OCI-M2 (cell line): ENCODE measurements at regions not wholly inside any gene's neighbourhood (a gene's known extent, or its start where the extent isn't known, plus 50 kb on each side); places are given as distances from the start of the nearest gene placed in this dataset.
"Not testable (repeated sequence)": the region's sequence is repeated elsewhere in the genome, so short reads cannot be mapped to it uniquely, and the experiment has no call there.

Experiments
- DNase-seq: peaks from one replicate; lab custom pipeline; 2025; ENCODE audit not compliant: unreplicated experiment; lab: John Stamatoyannopoulos, UW

DNA sequence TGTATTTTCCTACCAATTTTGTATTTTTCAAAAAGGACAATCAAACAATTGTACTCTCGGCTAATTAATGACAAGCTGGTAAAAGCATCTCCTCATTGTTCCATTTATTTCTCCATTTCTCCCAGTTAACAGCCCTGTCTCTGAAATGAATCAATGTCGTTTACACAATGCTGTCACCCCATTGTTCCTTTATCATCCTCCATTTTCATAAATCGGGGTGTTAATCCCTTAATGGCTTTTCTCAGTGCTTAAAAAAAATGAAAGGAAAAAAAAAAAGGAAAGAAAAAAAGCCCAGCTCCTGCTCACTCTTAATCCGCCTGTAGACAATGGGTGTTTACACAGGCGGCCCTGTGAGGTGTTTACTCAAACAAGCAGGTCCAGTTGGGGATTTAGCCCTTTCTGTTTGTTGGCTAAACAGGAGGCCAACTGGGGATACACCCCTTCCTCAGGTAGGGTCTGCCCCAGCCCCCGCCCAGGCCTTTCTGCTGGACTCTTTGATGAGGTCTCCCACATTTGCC lies 86.8 kb upstream of the SALL1 start:
- DNase-seq, result no peak

DNA sequence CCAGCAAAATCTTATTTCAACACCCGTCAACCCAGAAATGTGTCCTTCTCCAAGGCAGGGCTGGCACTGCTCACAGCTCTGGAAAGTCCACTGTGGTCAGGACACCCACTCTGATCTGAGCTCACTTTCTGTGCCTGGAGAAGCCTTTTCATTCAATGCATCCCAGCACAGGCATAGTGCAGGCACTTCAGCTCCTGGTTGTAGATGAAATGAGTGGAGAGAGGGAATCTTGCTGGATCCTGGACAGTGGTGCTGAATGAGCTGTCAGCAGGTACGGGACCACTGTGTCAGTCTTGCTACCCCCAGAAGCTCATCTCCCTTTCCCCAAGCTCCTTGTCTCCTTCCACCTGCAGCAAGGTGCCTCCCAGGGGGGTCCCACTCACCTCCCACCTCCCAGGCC lies 86.1 kb upstream of the SALL1 start:
- no peak for DNase-seq

DNA sequence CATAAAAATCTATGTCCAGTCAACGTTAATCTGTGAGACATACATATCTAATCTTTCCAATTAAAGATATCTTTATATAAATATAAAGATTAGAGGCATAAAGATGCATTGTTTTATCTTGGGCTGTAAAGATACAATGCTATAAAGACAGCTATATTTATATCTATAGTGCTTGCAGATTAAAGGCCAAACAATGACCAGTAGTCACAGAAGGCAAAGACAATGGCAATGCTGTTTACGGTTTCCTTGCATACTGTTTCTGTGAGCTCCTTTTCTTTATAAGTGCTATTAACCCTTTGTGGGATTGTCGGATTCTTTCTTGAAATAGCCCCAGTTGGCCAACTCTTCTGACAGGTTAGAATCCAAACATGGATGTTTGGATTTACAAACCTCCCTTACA lies 85.5 kb upstream of the SALL1 start:
- DNase-seq, result no peak

DNA sequence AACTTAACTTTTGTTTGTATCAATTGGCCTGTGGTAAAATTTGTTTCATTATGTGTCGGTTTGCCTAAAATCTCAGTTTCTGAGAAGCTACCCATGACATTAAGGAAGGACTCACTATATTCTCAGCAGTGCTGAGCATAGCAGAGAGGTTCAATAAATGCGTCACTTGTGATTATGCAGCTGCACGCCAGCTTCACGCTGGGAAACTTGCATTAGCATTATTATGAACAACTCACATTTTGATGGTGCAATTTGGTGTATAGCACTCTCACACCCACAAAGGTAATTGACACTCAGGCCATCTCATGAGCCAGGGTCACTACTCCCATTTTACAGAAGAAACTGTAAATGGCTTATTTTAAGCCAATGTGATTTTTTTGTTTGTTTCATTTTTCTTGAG lies 80.6 kb upstream of the SALL1 start:
- DNase-seq, result no peak

DNA sequence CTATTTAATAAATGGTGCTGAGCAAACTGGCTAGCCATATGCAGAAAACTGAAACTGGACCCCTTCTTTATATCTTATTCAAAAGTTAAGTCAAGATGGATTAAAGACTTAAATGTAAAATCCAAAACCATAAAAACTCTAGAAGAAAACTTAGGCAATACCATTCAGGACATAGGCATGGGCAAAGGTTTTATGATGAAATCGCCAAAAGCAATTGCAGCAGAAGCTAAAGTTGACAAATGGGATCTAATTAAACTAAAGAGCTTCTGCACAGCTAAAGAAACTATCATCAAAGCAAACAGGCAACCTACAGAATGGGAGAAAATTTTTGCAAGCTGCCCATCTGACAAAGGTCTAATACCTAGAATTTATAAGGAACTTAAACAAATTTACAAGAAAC lies 79.0 kb upstream of the SALL1 start:
- not testable (repeated sequence) for DNase-seq

DNA sequence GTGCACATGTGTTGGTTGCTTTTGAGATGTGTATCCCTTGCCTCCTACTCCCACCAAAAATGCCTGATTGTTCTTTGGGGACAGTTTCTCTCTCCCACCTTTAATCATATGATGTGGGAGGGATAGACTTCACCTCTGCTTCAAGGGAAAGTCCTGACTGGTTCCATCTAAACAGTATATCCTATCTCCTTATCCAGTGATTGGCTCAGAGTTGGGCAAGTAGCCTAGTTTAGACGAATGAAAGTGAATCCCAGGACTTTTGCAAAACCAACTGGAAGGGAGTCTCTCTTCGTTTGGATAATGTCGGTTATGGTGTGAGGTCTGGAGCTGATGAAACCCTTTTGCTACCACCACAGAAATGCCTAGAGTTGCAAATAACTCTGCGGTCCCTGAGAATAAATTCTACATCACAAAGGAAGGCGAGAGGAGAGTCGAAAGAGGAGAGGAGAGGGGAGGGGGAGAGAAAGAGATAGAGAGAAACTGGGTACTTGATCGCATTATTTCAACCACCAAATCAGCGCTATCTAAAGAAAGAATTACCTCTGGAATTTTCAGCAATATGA lies 77.1 kb upstream of the SALL1 start:
- no peak for DNase-seq

DNA sequence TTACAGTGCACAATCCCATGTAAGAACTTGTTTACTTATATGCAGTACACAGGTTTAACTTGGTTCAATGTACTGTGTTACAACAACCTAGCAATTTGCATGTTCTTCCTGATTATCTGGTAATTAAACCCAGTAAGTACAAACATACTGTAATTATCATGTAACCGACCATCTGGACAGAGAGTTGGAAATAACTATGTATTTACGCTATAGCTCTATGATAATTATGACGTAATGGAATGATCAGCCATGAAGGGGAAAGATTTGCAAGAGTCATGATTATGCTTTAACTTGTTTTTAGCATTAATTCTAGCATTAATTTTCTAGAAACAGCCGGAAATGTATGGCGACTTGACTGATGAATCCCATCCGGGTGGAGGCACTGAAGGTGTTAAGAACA lies 74.8 kb upstream of the SALL1 start:
- DNase-seq, result no peak

DNA sequence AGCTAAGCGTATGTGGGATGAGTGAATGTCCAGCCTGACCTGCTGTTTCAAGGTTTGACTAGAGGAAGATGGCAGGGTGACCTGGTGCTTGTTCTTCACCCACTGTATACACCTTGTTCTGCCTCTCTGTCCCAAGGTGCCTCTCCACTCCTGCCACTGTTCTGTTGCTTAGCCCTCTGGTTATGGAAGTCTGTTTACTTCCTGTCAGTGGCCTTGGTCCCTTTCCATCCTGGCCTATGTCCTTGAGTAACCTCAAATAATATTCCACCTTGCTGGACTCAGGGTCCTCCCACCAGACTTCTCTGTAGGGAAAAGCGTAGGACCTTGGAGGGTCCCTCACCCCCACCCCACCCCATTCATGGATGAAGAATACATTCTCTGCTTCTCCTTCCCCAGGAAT lies 73.2 kb upstream of the SALL1 start:
- no peak for DNase-seq

DNA sequence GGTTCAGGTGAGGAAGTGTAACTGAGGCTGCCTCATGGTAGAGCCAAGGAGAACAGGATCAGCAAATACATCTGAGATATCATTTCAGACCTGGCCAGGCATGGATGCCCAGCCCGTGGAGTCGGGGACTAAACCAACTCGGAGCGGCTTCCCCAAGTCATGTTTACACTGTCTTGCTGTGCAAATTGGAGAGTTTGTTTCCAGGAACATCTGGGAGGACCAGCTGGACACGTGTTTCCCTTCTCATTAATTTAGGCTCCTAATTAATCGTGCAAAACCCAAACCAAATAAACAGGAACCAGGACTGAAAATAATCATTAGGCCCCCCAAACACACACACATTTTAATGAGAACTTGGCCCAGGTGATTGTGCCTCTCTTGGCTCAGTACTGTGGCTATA lies 70.9 kb upstream of the SALL1 start:
- DNase-seq, result no peak

DNA sequence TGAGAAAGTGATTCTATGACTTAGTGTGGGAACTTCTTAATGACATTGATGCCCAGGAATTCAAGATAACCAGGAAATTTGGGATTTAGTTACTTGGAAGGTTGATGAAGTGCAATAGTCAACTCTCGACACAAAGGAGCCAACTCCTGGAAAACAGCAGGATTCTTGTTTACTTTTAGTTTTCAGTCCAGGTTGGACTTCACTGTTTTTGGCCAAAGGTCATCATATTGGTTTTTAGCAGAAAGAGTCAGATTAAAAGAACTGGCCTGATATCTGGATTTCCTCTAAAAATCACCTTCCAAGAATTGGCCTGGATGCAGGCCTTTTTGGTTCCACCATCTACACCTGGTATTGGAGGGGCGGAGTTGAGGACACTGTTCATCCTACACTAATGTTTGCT lies 60.1 kb upstream of the SALL1 start:
- no peak for DNase-seq

DNA sequence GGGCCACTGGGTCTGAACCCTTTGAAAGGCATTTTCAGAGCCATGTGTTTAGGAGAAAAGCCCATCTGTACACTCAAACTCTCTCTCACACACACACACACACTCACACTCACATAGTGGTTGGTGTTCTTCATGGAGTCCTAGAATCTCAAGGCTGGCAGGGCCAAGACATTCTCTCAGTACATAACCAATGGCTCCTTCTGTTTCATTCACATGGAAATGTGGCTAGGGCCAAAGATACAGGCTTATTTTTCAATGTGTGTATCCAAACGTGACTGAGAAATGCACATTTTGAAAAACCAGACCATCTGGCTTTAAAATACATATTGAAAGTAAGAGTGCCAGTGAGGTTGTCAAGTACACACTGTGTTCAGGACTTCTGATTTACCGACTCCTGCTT lies 59.0 kb upstream of the SALL1 start:
- no peak for DNase-seq

DNA sequence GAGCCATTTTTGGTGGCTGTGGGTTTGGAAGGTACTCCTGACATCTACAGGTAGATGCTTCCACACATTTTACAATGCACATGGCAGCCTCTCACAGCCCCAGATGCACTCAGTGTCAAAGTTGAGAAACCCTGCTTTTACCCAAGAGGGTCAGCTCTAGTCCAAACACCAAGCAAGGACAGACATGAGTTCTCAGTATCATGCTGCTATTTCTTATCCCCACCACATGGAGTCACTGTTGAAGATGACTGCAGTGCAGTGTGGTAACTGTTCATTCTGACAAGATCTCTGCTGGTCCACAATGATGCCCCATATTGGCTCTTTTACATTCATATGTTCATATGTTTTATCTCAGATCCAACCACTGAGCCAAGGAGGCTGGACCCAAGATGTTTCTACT lies 50.5 kb upstream of the SALL1 start:
- no peak for DNase-seq
